Left renal cortex interstitium (tissue), 4 donors: ENCODE measurements at regions not wholly inside any gene's neighbourhood (a gene's known extent, or its start where the extent isn't known, plus 50 kb on each side); places are given as distances from the start of the nearest gene placed in this dataset.

ENCODE experiments used
- DNase-seq, 4 donors: peaks; one replicate each; pipeline ENCODE4 v3.0.0-alpha.2; 2013; ENCODE audit warnings: low read depth in 4 of 4, low spot score in 2 of 4, missing footprints in 1 of 4

DNA sequence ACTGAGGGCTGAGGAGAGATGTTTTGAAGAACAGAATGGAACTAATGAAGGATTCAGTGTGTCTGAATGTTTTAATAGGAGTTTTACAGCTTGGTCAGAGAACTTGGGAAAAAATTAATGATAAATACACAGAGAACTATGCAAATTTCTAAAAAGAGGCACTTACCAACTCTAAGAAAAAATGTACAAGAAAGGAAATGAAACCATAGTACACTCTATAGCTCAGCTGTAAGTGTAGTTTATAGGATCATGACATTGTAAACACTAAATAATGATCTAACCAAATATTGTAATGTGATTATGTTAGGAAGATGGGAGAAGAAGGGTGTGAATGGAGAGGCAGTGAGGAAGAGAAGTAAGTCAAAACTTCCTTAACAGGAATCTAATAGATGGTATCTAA, 205.2 kb downstream of the SEC61B start:
- no peak for DNase-seq

GRCh38 chr9:99430301-99430700, 208.2 kb downstream of the SEC61B start:
- DNase-seq = no peak

GRCh38 chr9:99431103-99431502, 209.0 kb downstream of the SEC61B start:
- DNase-seq = no peak

DNA sequence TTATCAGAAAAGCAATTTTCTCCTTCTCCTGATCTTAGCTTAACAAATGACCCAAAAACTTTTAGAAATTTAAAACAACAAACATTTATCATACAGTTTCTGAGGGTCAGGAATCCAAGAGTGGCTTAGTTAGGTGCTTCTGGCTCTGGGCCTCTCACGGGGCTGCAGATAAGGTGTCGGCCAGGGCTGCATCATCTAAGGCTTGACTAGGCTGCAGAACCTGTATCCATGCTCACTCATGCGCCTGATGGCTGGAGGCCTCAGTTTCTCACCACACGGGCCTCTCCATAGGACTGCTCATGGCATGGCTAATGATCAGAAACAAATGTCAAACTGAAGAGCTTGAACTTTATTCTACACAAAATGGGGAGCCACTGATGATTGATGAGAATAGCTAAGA, 210.0 kb downstream of the SEC61B start:
- DNase-seq = no peak

DNA sequence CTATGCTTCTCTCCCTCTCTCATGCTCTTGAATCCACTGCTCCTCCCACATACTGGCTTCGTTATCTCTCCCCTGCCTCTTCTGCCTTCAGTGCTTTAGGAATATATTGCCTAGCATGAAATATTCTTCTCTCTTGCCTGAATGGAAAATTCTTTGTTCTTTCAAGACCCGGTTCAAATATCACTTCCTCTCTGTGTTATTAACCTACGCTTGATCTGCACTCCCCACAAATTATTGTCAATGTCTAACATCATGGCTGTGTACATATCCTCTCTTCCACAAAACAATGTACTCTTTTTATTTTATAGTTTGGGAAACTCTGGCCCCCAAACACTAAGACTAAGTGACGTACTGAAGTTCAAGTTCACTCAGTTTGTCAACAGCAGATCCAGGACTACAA, 211.0 kb downstream of the SEC61B start:
- no peak for DNase-seq

DNA sequence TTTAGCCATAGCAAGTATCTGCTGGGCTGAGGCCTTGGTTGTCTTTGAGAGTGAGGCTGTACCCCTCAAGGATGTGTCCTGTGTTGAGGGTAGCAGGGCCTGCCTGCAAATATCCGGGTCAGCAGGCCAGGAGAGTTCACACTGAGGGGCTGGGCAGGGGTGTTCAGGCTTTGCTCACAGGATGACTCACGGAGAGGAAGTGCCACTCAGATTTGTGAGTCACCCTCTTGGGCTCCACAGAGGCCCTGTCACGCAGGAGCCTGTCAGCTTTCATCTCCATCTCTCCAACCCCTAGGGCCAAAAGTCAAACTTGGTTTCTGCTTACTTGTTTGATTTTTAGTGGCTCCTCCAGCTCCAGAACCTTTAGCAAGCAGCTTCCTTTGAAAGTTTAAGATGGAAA, 211.5 kb downstream of the SEC61B start:
- DNase-seq = no peak

DNA sequence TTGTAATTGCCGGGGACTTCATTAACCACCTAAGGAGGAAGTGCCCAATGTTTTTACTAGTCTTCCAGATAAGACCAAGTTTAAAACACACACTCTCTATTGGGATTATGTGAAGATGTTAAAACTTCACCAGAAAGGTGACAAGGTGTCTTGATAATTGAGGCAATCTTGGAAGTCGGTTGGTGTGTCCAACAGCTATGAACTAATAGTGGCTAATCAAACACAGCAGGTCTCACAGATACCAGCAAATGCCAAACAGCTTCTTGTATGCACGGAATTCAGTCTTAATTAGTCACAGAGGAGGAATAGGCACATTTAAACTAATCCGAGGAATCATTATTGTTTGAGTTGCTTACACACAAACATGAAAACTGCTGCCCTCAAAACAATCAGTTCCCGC, 214.5 kb downstream of the SEC61B start:
- no peak for DNase-seq

DNA sequence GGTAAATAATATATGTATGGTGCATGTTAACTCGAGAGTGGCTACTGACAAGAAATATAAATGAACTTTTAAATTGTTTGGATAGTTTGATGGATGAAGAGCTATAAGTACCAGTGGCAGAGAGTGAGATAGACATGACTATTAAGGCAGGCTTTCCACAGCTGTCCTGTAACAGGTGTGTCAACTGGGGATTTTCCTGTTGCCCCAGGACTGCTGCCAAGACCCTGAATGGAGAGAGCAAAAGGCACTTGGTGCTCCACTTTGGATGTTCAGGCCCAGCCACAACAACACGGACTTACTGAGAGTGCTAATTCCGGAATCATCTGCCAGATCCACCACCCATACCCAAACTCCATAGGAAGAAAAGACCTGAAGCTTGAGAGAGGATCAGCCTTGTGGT, 215.1 kb downstream of the SEC61B start:
- DNase-seq = no peak

- DNase-seq = no peak
Observed at GRCh38 chr9:99438596-99438995, 216.5 kb downstream of the SEC61B start.

DNA sequence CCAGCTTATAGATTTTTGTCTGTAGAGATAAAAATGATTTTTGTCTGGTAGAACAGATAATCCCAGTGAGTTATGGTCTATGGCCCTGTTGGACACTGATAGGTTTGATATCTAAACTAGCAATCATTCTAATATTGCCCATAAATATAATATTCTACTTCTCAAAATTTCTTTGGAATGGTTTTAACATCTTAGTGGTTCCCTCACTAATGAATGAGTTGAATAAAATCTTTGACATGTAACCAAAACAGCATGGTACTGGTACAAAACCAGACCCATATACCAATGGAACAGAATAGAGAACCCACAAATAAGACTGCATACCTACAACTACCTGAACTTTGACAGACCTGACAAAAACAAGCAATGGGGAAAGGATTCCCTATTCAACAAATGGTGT, 219.7 kb downstream of the SEC61B start:
- DNase-seq = no peak

- no peak for DNase-seq
Observed at GRCh38 chr9:99445371-99445891, 223.3 kb downstream of the SEC61B start.

- no peak for DNase-seq
Observed at GRCh38 chr9:99445920-99446319, 223.8 kb downstream of the SEC61B start.

DNA sequence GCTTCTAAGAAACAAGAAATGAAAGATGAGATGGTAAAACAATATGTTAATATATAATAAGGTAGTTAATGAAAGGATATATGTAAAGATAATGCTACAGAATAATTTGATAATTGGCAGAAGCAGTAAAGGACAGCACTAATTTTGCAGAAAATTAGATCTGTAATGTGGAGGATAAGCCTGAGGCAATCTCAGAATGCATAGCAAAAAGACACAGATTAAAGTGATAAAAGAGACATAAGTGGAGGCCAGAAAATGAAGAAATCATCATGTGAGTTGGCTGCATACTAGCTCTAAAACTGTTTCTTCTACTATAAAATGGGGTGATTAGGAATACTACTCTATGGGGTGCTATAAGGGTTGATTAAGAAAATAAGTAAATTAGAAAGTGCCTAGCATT, 225.9 kb downstream of the SEC61B start:
- no peak for DNase-seq

DNA sequence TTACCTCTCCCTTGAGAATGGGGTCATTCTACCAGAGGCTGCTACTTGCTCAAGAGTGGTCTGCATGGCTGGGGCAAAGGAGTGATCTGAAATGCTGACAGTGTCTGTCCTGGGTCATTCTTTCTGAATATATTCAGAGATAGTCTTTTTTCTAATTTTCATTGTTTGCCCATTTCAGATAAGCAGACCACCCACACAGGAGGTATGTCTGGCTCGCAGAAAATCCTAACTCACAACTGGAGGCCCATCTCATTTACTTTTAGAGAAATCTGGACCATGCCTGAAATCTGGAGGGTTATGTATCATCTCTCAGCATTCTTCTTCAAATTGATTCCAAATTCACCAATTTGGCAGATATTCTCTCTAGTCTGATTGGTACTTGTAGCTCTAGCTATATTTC, 227.6 kb downstream of the SEC61B start:
- no peak for DNase-seq

GRCh38 chr9:99451112-99451606, 229.1 kb downstream of the SEC61B start:
- DNase-seq = no peak

DNA sequence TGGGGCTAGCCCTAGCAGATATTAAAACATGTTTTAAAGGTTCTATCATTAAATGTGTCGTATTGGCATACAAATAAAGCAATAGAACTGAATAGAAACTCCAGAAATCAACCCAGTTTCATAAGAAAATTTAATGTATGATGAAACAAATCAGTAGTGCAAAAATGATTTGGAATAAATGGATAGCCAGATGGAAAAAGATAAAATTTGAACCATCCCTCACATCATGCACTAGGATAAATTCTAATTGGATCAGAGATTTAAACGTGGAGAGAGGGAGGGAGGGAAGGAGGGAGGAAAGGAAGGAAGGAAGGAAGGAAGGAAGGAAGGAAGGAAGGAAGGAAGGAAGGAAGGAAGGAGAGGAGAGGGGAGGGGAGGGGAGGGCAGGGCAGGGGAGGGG, 235.3 kb downstream of the SEC61B start:
- no peak for DNase-seq

DNA sequence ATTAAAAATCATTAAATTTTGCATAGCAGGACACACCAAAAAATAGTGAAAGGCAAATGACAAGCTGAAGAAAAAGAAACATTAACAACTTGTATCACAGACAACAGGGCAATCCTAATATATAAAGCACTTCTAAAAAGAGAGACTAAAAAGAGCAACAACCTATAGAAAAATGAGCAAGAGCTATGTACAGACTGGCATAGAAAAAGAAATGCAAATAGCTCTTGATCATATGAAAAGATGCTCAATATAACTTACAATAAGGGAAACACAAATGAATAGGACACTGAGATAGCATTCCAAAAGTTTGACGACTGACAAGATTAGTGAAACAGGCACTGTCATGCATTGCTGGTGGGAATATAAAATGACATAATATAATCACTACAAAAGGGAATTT, 235.9 kb downstream of the SEC61B start:
- no peak for DNase-seq

GRCh38 chr9:99459919-99460318, 237.8 kb downstream of the SEC61B start:
- no peak for DNase-seq

DNA sequence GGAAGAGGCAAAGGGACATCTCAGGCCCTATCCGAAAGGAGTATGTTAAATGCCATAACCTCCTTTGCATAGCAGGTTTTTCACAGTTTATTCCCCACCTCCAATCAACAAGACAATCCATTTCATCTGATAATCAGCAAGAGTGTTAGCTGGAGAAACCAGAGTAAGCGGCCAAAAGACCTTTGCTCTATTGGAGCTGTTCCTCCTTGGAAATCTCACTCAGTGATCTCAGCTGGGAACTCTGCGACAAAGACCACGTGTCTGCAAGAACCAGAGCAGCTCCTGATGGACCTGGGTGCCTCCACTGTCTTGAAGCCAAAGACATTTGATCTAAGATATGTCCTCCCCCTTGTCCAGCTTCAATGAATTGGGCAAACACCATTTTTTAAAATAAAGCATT, 241.0 kb downstream of the SEC61B start:
- DNase-seq = no peak

- DNase-seq = no peak
Observed at GRCh38 chr9:99464568-99464967, 242.5 kb downstream of the SEC61B start.

GRCh38 chr9:99465231-99465907, 243.3 kb downstream of the SEC61B start:
- DNase-seq = peak in 2 of 4 donors; percentile 13 to 21

- no peak for DNase-seq
Observed at GRCh38 chr9:99466104-99466503, 244.0 kb downstream of the SEC61B start.

- DNase-seq = no peak
Observed at GRCh38 chr9:99466781-99467180, 244.7 kb downstream of the SEC61B start.
